ENCODE measurements at regions not wholly inside any gene's neighbourhood (a gene's known extent, or its start where the extent isn't known, plus 50 kb on each side); places are given as distances from the start of the nearest gene placed in this dataset.

DNA sequence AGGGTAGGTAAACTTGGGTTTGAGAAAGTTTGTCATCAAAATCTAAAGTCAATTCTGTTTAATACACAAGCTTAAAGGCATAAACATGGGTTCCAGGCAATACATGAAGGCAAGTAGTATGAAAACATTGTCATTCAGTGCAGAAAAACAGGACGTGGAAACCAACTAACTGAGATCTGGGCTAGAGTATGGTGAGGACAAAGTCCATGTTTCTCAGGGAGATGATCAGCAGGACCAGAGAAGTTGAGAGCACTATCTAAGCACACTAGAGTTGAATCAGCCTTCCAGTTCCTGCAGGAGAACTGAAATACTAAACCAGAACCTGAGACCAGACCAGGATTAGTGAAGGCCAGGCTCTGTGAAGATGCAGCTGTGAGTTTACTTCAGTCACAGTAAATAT is 302.8 kb upstream of the CRIM1 start:
- H3K27ac ChIP-seq, result no peak overlapping the region
- TF ChIP-seq, protein P1, sequence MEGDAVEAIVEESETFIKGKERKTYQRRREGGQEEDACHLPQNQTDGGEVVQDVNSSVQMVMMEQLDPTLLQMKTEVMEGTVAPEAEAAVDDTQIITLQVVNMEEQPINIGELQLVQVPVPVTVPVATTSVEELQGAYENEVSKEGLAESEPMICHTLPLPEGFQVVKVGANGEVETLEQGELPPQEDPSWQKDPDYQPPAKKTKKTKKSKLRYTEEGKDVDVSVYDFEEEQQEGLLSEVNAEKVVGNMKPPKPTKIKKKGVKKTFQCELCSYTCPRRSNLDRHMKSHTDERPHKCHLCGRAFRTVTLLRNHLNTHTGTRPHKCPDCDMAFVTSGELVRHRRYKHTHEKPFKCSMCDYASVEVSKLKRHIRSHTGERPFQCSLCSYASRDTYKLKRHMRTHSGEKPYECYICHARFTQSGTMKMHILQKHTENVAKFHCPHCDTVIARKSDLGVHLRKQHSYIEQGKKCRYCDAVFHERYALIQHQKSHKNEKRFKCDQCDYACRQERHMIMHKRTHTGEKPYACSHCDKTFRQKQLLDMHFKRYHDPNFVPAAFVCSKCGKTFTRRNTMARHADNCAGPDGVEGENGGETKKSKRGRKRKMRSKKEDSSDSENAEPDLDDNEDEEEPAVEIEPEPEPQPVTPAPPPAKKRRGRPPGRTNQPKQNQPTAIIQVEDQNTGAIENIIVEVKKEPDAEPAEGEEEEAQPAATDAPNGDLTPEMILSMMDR (conservative IDR thresholded peaks at IDR 0.05), result no peak

DNA sequence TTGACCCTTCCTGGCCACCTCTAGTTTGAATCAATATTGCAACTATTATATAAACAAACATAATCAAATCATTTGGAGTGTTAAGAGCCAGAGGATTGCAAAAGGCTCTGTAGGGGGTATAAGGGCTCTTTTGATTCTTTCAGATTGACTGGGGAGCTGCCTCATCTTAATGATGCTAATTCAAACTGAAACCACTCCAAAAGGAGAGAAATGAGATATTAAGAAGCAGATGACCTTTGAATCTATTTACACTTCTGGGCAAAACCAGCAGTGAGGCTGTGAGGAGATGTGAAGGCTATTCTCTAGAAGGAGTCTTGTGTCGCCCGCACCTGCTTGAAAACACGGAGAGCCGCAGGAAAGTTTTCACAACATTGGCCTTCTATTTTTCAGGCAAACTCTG is 311.2 kb upstream of the CRIM1 start:
- TF ChIP-seq, protein P1 (conservative IDR thresholded peaks at IDR 0.05), result no peak
- no peak overlapping the region for H3K27ac ChIP-seq

DNA sequence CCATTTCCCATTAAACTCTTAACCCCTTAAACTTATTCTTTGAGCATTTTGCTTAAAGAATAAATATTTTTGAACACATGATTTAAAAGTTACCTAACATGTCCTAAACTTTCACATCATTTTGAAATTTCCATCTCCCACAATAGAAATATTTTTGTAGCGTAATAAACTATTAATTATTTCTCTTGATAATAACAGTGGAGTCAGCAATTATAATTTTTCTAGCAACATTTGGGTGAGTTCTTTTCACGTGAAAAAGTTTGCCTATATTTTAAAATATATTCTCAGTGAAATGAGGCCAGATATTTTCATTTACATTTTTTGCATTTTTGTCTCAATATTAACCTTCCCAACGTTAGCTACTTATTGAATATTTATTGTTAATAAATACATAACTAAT is 320.4 kb upstream of the CRIM1 start:
- TF ChIP-seq, protein P1 (conservative IDR thresholded peaks at IDR 0.05), result no peak
- H3K27ac ChIP-seq, result no peak overlapping the region

- TF ChIP-seq, protein P1 (conservative IDR thresholded peaks at IDR 0.05), result no peak
- H3K27ac ChIP-seq, result no peak overlapping the region
These were observed 323.5 kb upstream of the CRIM1 start for GRCh38 chr2:36032046-36032445.

DNA sequence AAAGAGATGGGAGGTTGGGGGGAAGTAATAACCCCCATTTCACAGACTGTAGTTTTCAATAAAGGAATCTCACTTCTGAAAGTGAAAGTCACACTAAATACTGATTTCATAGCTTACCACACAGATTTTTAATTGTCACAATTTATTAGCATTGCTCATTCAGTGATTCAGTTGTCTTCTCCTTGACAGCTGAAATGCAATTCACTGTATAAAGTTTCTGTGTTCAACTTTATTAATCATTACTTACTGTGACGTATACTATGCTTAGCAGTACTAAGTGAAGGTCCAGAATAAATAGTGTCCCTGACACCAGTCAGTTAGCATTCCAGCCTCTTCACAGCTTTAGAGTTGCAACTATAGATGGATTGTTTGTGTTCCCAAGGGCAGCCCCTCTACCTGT is 324.1 kb upstream of the CRIM1 start:
- H3K27ac ChIP-seq, result no peak overlapping the region
- TF ChIP-seq, protein P1 (conservative IDR thresholded peaks at IDR 0.05), result no peak

DNA sequence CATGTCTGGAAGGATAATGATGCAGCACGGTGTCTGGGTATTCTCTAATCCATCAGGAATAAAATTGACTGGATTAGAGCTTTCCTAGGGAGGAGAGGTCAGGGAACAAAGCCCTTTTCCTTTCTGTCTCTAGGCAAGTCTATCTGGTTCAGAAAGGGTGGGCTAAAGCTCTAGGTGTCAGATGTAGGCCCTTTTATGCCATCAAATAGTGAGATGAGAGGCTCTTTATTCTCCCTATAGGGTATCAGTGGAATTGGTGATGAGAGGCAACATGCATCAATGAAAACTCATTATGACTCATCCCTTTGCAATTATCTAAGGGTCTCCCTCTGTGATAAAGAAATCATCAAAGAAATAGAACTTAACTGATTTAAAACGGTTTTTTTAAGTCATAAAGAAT is 328.0 kb upstream of the CRIM1 start:
- TF ChIP-seq, protein P1 (conservative IDR thresholded peaks at IDR 0.05), result no peak

GRCh38 chr2:36013064-36013463 is 342.5 kb upstream of the CRIM1 start:
- TF ChIP-seq, protein P1 (conservative IDR thresholded peaks at IDR 0.05), result no peak

More for the DNA sequence above, 328.0 kb upstream of the CRIM1 start:
- no peak overlapping the region for H3K27ac ChIP-seq

GRCh38 chr2:36006444-36006843 is 349.1 kb upstream of the CRIM1 start:
- no peak overlapping the region for H3K27ac ChIP-seq
- TF ChIP-seq, protein P1 (conservative IDR thresholded peaks at IDR 0.05), result no peak

More at GRCh38 chr2:36013064-36013463, 342.5 kb upstream of the CRIM1 start:
- no peak overlapping the region for H3K27ac ChIP-seq

Measured in VCaP (cell line).